CD4-positive, alpha-beta T cell (primary cell): ENCODE measurements at regions not wholly inside any gene's neighbourhood (a gene's known extent, or its start where the extent isn't known, plus 50 kb on each side); places are given as distances from the start of the nearest gene placed in this dataset.

Experiments
- ATAC-seq: fragments of 200-7000 bp; cut with Tn5 transposase; one replicate; pipeline ENCODE4 v1.10.0; 2022; ENCODE audit warnings: mild to moderate bottlenecking; ENCODE audit not compliant: poor library complexity
- CTCF ChIA-PET: fragments of 350-600 bp; sonication (Branson Sonifier 250); formaldehyde crosslinking; loops from one replicate; lab custom pipeline; 2021; ENCODE audit warnings: antibody characterized with exemption, inconsistent platforms; lab: Charles Lee
- POLR2A ChIA-PET: fragments of 350-600 bp; sonication (Branson Sonifier 250); formaldehyde crosslinking; loops from one replicate; lab custom pipeline; 2021; ENCODE audit warnings: antibody characterized with exemption, inconsistent platforms; lab: Charles Lee
- DNase-seq, 14 experiments: peaks; one replicate each; pipeline ENCODE4 v3.0.0-alpha.2; 2013 to 2020; ENCODE audit warnings: mixed read lengths in 2 of 14
- H3K27ac ChIP-seq, 2 donors: one replicate each; pipeline versions ENCODE4 v1.5.1 to v1.7.0; 2013; ENCODE audit warnings: low read length in 2 of 2, low read depth in 1 of 2, mild to moderate bottlenecking in 1 of 2
- H3K27me3 ChIP-seq, 2 experiments: 1 replicate in 1 of 2; 2 replicates in 1 of 2; pipeline versions ENCODE4 v1.6.1 to v1.7.0; 2013; ENCODE audit warnings: low read length in 2 of 2, control low read depth in 1 of 2, mild to moderate bottlenecking in 1 of 2, moderate library complexity in 1 of 2; ENCODE audit not compliant: insufficient read depth in 2 of 2, control insufficient read depth in 1 of 2
- H3K36me3 ChIP-seq: one replicate; pipeline ENCODE4 v1.6.1; 2013; ENCODE audit warnings: low read length, control low read depth; ENCODE audit not compliant: insufficient read depth
- H3K4me1 ChIP-seq: one replicate; pipeline ENCODE4 v1.6.1; 2013; ENCODE audit warnings: low read length, control low read depth; ENCODE audit not compliant: insufficient read depth
- H3K4me3 ChIP-seq: one replicate; pipeline ENCODE4 v1.5.1; 2013; ENCODE audit warnings: mild to moderate bottlenecking, low read length, moderate library complexity
- H3K9me3 ChIP-seq, 2 experiments: 1 replicate in 1 of 2; 2 replicates in 1 of 2; pipeline versions ENCODE4 v1.6.1 to v1.7.0; 2013; ENCODE audit warnings: low read length in 2 of 2, mild to moderate bottlenecking in 2 of 2, control low read depth in 1 of 2, moderate library complexity in 1 of 2; ENCODE audit not compliant: control insufficient read depth in 1 of 2, insufficient read depth in 1 of 2
- H3K27ac Mint-ChIP-seq: one replicate; pipeline ENCODE4 v1.8.0; 2020; ENCODE audit warnings: mixed read lengths
- H3K27me3 Mint-ChIP-seq: one replicate; pipeline ENCODE4 v1.8.0; 2021; ENCODE audit warnings: mixed read lengths
- H3K36me3 Mint-ChIP-seq: one replicate; pipeline ENCODE4 v1.8.0; 2021; ENCODE audit warnings: low read depth, mixed read lengths
- H3K4me1 Mint-ChIP-seq: one replicate; pipeline ENCODE4 v1.8.0; 2021; ENCODE audit warnings: low read depth, mixed read lengths
- H3K4me3 Mint-ChIP-seq: one replicate; pipeline ENCODE4 v1.8.0; 2020; ENCODE audit warnings: mild to moderate bottlenecking, mixed read lengths
- H3K9me3 Mint-ChIP-seq: one replicate; pipeline ENCODE4 v1.8.0; 2020; ENCODE audit warnings: mixed read lengths
- CTCF ChIP-seq: fragments of 200-600 bp; IDR thresholded peaks from one replicate; pipeline ENCODE4 v1.8.0; 2022; ENCODE audit warnings: antibody characterized with exemption, mild to moderate bottlenecking
- intact Hi-C, 2 experiments: fragments of 100-400 bp; cut with DNase I in 1 of 2; cut with micrococcal nuclease in 1 of 2; formaldehyde crosslinking; loops; one replicate each; pipeline versions ENCODE4 v1.15.1 to v1.9.0; 2023 to 2025; cut with DNase I, micrococcal nuclease

GRCh38 chr18:41486575-41486974, 468.5 kb upstream of the PIK3C3 start:
- Histone ChIP-seq H3K27ac (no peak overlapping the region), H3K27me3 (no peaks in the 10 kb centered on the region), H3K9me3 (peaks cover 0 to 8% of the 10 kb centered on the region in 2 experiments), H3K36me3 (no peaks in the 10 kb centered on the region), H3K4me3 (no peak overlapping the region), H3K4me1 (no peaks in the 10 kb centered on the region)
- intact Hi-C loops = no loop called here
- Mint-ChIP-seq H3K36me3 (no peaks in the 10 kb centered on the region), H3K4me3 (no peak overlapping the region), H3K27me3 (no peaks in the 10 kb centered on the region), H3K9me3 (peaks cover 11% of the 10 kb centered on the region), H3K4me1 (no peaks in the 10 kb centered on the region), H3K27ac (no peak overlapping the region)
- no peak for DNase-seq
- ATAC-seq = no peak
- TF ChIP-seq CTCF = no peak
- CTCF ChIA-PET = no interaction called here
- POLR2A ChIA-PET = no interaction called here

DNA sequence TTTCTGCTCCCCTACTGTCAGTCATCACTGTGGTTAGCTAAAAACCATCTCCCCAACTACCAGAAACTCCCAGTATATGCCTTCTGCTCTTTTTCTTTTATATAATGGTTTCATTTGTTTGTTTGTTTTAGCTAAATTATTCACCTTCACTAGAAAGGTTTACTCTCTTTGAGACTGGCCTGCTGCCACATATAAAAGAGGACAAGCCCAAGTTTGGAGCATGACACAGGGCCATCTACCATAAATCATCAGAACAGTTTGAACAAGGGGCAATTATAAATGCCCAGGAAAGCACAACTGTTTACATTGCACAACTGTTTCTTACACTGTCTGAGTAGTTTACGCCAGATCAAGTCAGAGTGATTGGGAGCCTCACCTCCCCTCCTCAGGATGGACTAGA, 471.0 kb upstream of the PIK3C3 start:
- no peak overlapping the region for H3K27ac Mint-ChIP-seq
- TF ChIP-seq CTCF = no peak
- CTCF ChIA-PET = no interaction called here

DNA sequence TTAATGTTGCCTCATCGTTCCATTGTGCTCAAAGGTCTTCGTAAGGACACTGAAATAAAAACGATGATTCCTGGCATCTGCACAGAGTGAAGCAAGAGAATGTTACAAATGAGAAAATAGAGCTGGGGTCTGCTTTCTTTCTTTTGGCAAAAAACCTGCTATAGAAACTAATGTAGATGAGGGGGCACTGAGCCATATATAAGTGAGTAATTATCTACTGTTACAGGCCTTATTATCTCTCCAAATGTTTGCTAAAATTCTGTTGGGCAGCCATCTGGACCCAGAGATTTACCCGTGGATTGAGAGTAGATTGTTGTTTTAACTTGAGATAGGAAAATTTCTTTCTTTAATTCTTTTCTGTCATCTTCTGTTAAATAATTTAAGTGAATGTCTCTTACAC, 472.5 kb upstream of the PIK3C3 start:
- ATAC-seq (no peak), DNase-seq (no peak)
- Mint-ChIP-seq H3K36me3 (no peaks in the 10 kb centered on the region), H3K4me1 (no peaks in the 10 kb centered on the region), H3K27ac (no peak overlapping the region), H3K4me3 (no peak overlapping the region), H3K27me3 (no peaks in the 10 kb centered on the region), H3K9me3 (peaks cover 10% of the 10 kb centered on the region)
- peaks cover 0 to 8% of the 10 kb centered on the region in 2 experiments for H3K9me3 ChIP-seq
- no peak overlapping the region for H3K4me3 ChIP-seq
- H3K27ac ChIP-seq = no peak overlapping the region
- ChIA-PET CTCF (no interaction called here), POLR2A (no interaction called here)
- no peaks in the 10 kb centered on the region for H3K27me3 ChIP-seq
- TF ChIP-seq CTCF = no peak
- H3K4me1 ChIP-seq = no peaks in the 10 kb centered on the region
- intact Hi-C loops = no loop called here
- H3K36me3 ChIP-seq = no peaks in the 10 kb centered on the region

More for the DNA sequence above, 471.0 kb upstream of the PIK3C3 start:
- POLR2A ChIA-PET = no interaction called here
- Mint-ChIP-seq H3K4me3 (no peak overlapping the region), H3K36me3 (no peaks in the 10 kb centered on the region), H3K9me3 (peaks cover 7% of the 10 kb centered on the region), H3K27me3 (no peaks in the 10 kb centered on the region), H3K4me1 (no peaks in the 10 kb centered on the region)
- Histone ChIP-seq H3K9me3 (peaks cover 0 to 8% of the 10 kb centered on the region in 2 experiments), H3K4me3 (no peak overlapping the region), H3K36me3 (no peaks in the 10 kb centered on the region), H3K4me1 (no peaks in the 10 kb centered on the region), H3K27ac (no peak overlapping the region), H3K27me3 (no peaks in the 10 kb centered on the region)
- no peak for DNase-seq
- ATAC-seq = no peak
- intact Hi-C loops = no loop called here
